ENCODE measurements at regions not wholly inside any gene's neighbourhood (a gene's known extent, or its start where the extent isn't known, plus 50 kb on each side); places are given as distances from the start of the nearest gene placed in this dataset.

- no peak for TF ChIP-seq CTCF (IDR thresholded peaks at IDR 0.05 in 4 of 5, conservative IDR thresholded peaks at IDR 0.05 in 1 of 5)
- TF ChIP-seq POLR2A (IDR thresholded peaks at IDR 0.05) = no peak
Measured at GRCh38 chr14:59137256-59137655, 51.2 kb upstream of the DAAM1 start.

All from gastrocnemius medialis (tissue), 4 donors.